GM23338 (cell line): ENCODE measurements at regions not wholly inside any gene's neighbourhood (a gene's known extent, or its start where the extent isn't known, plus 50 kb on each side); places are given as distances from the start of the nearest gene placed in this dataset.

Experiments used
- ATAC-seq: fragments of 200-7000 bp; cut with Tn5 transposase; 3 replicates; pipeline ENCODE4 v1.9.1; 2020
- DNase-seq: peaks from one replicate; pipeline ENCODE4 v3.0.0-alpha.2; 2015; ENCODE audit warnings: low spot score
- H2AFZ ChIP-seq: fragments of 200-600 bp; sonication (generic); 2 replicates; pipeline ENCODE4 v1.8.0; 2016; ENCODE audit warnings: antibody characterized with exemption, mild to moderate bottlenecking, moderate library complexity
- H3F3A ChIP-seq: fragments of 200-600 bp; sonication (generic); replicated peaks from 2 replicates; pipeline ENCODE4 v1.8.0; 2017; ENCODE audit warnings: antibody characterized with exemption, mixed run types, low read depth
- H3K27ac ChIP-seq: fragments of 200-600 bp; sonication (generic); 2 replicates; pipeline ENCODE4 v1.6.1; 2016; ENCODE audit warnings: low read depth
- H3K27me3 ChIP-seq: fragments of 200-600 bp; sonication (generic); 2 replicates; pipeline ENCODE4 v1.8.0; 2016; ENCODE audit warnings: mild to moderate bottlenecking, mixed run types, moderate library complexity; ENCODE audit not compliant: insufficient read depth
- H3K36me3 ChIP-seq: fragments of 200-600 bp; sonication (generic); 2 replicates; pipeline ENCODE4 v1.8.0; 2016; ENCODE audit warnings: mild to moderate bottlenecking; ENCODE audit not compliant: insufficient read depth
- H3K4me1 ChIP-seq: fragments of 200-600 bp; sonication (generic); 2 replicates; pipeline ENCODE4 v1.8.0; 2016; ENCODE audit warnings: mild to moderate bottlenecking, moderate library complexity; ENCODE audit not compliant: insufficient read depth
- H3K4me2 ChIP-seq: fragments of 200-600 bp; sonication (generic); 2 replicates; pipeline ENCODE4 v1.7.1; 2017; ENCODE audit warnings: mixed run types
- H3K4me3 ChIP-seq: fragments of 200-600 bp; sonication (generic); 2 replicates; pipeline ENCODE4 v1.6.1; 2016; ENCODE audit warnings: mixed run types
- H3K79me2 ChIP-seq: fragments of 200-600 bp; sonication (generic); replicated peaks from 2 replicates; pipeline ENCODE4 v1.8.0; 2017; ENCODE audit warnings: mild to moderate bottlenecking; ENCODE audit not compliant: insufficient read depth
- H3K9me2 ChIP-seq: fragments of 200-600 bp; sonication (generic); 2 replicates; pipeline ENCODE4 v1.8.0; 2017; ENCODE audit not compliant: insufficient read depth
- H4K20me1 ChIP-seq: fragments of 200-600 bp; sonication (generic); replicated peaks from 2 replicates; pipeline ENCODE4 v1.8.0; 2017; ENCODE audit warnings: mild to moderate bottlenecking; ENCODE audit not compliant: insufficient read depth
- H3K27ac Mint-ChIP-seq: 2 replicates; pipeline ENCODE4 v1.8.0; 2020; ENCODE audit warnings: inconsistent platforms, mild to moderate bottlenecking, moderate library complexity, mixed read lengths
- H3K27me3 Mint-ChIP-seq: 3 replicates; pipeline ENCODE4 v1.8.0; 2022; ENCODE audit warnings: low read depth, mild to moderate bottlenecking, moderate library complexity, mixed read lengths, inconsistent platforms; ENCODE audit not compliant: insufficient read depth, poor library complexity
- H3K36me3 Mint-ChIP-seq: 3 replicates; pipeline ENCODE4 v1.8.0; 2021; ENCODE audit warnings: low read depth, mild to moderate bottlenecking, inconsistent platforms, moderate library complexity, mixed read lengths
- H3K4me1 Mint-ChIP-seq: 3 replicates; pipeline ENCODE4 v1.8.0; 2020; ENCODE audit warnings: mild to moderate bottlenecking, inconsistent platforms, mixed read lengths
- H3K4me3 Mint-ChIP-seq: 3 replicates; pipeline ENCODE4 v1.8.0; 2021; ENCODE audit warnings: moderate library complexity, mild to moderate bottlenecking, inconsistent platforms, mixed read lengths
- H3K9me3 Mint-ChIP-seq: 3 replicates; pipeline ENCODE4 v1.8.0; 2020; ENCODE audit warnings: moderate library complexity, mild to moderate bottlenecking, inconsistent platforms, mixed read lengths
- CREB1 ChIP-seq: fragments of 250-450 bp; sonication (Bioruptor Pico); IDR thresholded peaks from 2 replicates; pipeline ENCODE4 v1.5.0; 2020; ENCODE audit warnings: low read depth, mild to moderate bottlenecking, moderate library complexity
- ETS1 ChIP-seq: IDR thresholded peaks from 2 replicates; pipeline ENCODE4 v1.6.1; 2016; ENCODE audit warnings: antibody characterized with exemption
- EZH2 ChIP-seq: fragments of 200-600 bp; sonication (generic); IDR thresholded peaks from one replicate; pipeline ENCODE4 v1.8.0; 2017; ENCODE audit warnings: antibody characterized with exemption, mild to moderate bottlenecking, low read depth; ENCODE audit not compliant: unreplicated experiment
- EZH2phosphoT487 ChIP-seq: fragments of 200-600 bp; sonication (generic); IDR thresholded peaks from one replicate; pipeline ENCODE4 v1.8.1; 2018; ENCODE audit warnings: antibody characterized with exemption; ENCODE audit not compliant: unreplicated experiment
- JUNB ChIP-seq: IDR thresholded peaks from one replicate; pipeline ENCODE4 v1.6.1; 2016; ENCODE audit warnings: antibody characterized with exemption; ENCODE audit not compliant: unreplicated experiment
- NANOG ChIP-seq: IDR thresholded peaks from 2 replicates; pipeline ENCODE4 v1.6.1; 2016; ENCODE audit warnings: antibody characterized with exemption, borderline replicate concordance
- POLR2AphosphoS5 ChIP-seq: IDR thresholded peaks from 2 replicates; pipeline ENCODE4 v1.6.1; 2016; ENCODE audit warnings: antibody characterized with exemption, low read depth
- REST ChIP-seq: IDR thresholded peaks from one replicate; pipeline ENCODE4 v1.6.1; 2018; ENCODE audit warnings: antibody characterized with exemption; ENCODE audit not compliant: unreplicated experiment
- STAT1 ChIP-seq: IDR thresholded peaks from one replicate; pipeline ENCODE4 v1.6.1; 2016; ENCODE audit warnings: antibody characterized with exemption; ENCODE audit not compliant: unreplicated experiment
- ZNF114 ChIP-seq: fragments of 250-450 bp; sonication (Bioruptor Pico); IDR thresholded peaks from 2 replicates; pipeline ENCODE4 v1.5.0; 2020; ENCODE audit warnings: mild to moderate bottlenecking, moderate library complexity
- ZNF331 ChIP-seq: fragments of 250-450 bp; sonication (Bioruptor Pico); IDR thresholded peaks from 2 replicates; pipeline ENCODE4 v1.5.0; 2020; ENCODE audit warnings: low read depth, mild to moderate bottlenecking, moderate library complexity
- ZNF462 ChIP-seq: fragments of 250-450 bp; sonication (Bioruptor Pico); IDR thresholded peaks from 2 replicates; pipeline ENCODE4 v1.5.0; 2020; ENCODE audit warnings: mild to moderate bottlenecking, moderate library complexity
- TF ChIP-seq, protein P1 (sequence below), 2 experiments: fragments of 200-600 bp in 1 of 2; sonication (generic) in 1 of 2; conservative IDR thresholded peaks; 2 replicates each; pipeline versions ENCODE4 v1.5.1 to v1.6.1; 2016 to 2017; ENCODE audit warnings: antibody characterized with exemption in 2 of 2, low read depth in 2 of 2, mild to moderate bottlenecking in 2 of 2, moderate library complexity in 1 of 2

- H3K9me3 Mint-ChIP-seq: peaks cover 12% of the 10 kb centered on the region
- no peak overlapping the region for H3K27ac ChIP-seq
- DNase-seq: no peak
- H3K27me3 ChIP-seq: no peaks in the 10 kb centered on the region
- 0 out of 2 replicates have a peak, but pooled peaks cover 19% of the 10 kb centered on the region for H3K9me2 ChIP-seq
- H4K20me1 ChIP-seq: no peaks in the 10 kb centered on the region
- peaks cover 6% of the 10 kb centered on the region for H3K36me3 ChIP-seq
- H3K27me3 Mint-ChIP-seq: peaks cover 2% of the 10 kb centered on the region
- peaks cover 12% of the 10 kb centered on the region for H3K4me1 Mint-ChIP-seq
- no peak overlapping the region for H3K27ac Mint-ChIP-seq
- H3K4me2 ChIP-seq: no peak overlapping the region
- no peak overlapping the region for H3K4me3 ChIP-seq
- no peaks in the 10 kb centered on the region for H3F3A ChIP-seq
- TF ChIP-seq ZNF462 (CRISPR knock-in tag) (no peak), EZH2 (no peak), EZH2phosphoT487 (no peak), CREB1 (CRISPR knock-in tag) (no peak), NANOG (no peak), ZNF331 (CRISPR knock-in tag) (no peak), REST (no peak), POLR2AphosphoS5 (no peak), ZNF114 (CRISPR knock-in tag) (no peak), JUNB (no peak), ETS1 (no peak), STAT1 (no peak)
- TF ChIP-seq, protein P1, sequence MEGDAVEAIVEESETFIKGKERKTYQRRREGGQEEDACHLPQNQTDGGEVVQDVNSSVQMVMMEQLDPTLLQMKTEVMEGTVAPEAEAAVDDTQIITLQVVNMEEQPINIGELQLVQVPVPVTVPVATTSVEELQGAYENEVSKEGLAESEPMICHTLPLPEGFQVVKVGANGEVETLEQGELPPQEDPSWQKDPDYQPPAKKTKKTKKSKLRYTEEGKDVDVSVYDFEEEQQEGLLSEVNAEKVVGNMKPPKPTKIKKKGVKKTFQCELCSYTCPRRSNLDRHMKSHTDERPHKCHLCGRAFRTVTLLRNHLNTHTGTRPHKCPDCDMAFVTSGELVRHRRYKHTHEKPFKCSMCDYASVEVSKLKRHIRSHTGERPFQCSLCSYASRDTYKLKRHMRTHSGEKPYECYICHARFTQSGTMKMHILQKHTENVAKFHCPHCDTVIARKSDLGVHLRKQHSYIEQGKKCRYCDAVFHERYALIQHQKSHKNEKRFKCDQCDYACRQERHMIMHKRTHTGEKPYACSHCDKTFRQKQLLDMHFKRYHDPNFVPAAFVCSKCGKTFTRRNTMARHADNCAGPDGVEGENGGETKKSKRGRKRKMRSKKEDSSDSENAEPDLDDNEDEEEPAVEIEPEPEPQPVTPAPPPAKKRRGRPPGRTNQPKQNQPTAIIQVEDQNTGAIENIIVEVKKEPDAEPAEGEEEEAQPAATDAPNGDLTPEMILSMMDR (conservative IDR thresholded peaks at IDR 0.05; ENCODE audit: low read depth in 2 of 2): no peak
- no peak for ATAC-seq
- H3K79me2 ChIP-seq: no peaks in the 10 kb centered on the region
- no peak overlapping the region for H2AFZ ChIP-seq
- H3K4me3 Mint-ChIP-seq: no peak overlapping the region
- peaks cover 11% of the 10 kb centered on the region for H3K36me3 Mint-ChIP-seq
- H3K4me1 ChIP-seq: peaks cover 15% of the 10 kb centered on the region
Measured at GRCh38 chr12:18932211-18932610, 194.3 kb downstream of the CAPZA3 start.
